ENCODE measurements at regions not wholly inside any gene's neighbourhood (a gene's known extent, or its start where the extent isn't known, plus 50 kb on each side); places are given as distances from the start of the nearest gene placed in this dataset.
"Not testable (repeated sequence)": the region's sequence is repeated elsewhere in the genome, so short reads cannot be mapped to it uniquely, and the experiment has no call there.

DNA sequence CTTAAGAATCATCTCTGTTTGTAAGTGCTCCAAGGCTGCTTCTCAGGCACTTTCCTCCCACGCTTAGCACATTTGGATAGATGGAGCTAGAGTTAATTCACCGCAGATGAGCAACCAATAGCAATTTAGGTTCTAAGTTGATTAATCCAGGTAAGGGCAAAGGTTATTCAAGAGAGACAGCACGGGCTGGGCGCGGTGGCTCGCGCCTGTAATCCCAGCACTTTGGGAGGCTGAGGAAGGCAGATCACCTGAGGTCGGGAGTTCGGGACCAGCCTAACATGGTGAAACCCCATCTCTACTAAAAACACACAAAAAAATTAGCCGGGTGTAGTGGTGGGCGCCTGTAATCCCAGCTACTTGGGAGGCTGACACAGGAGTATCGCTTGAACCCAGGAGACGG lies 54.5 kb upstream of the UNC13C start:
- H3K4me1 ChIP-seq (ENCODE audit: control insufficient read depth, insufficient read depth, low read length); H3K27ac ChIP-seq (ENCODE audit: extremely low read depth, low read depth, low read length); H3K4me3 ChIP-seq (ENCODE audit: low read depth, low read length); POLR2A ChIA-PET; H3K9me3 ChIP-seq (ENCODE audit: control insufficient read depth, insufficient read depth, low read depth, low read length); H3K36me3 ChIP-seq (ENCODE audit: control insufficient read depth in 2 of 2, insufficient read depth in 1 of 2, low read length in 2 of 2): not testable (repeated sequence)
- CTCF ChIA-PET = interaction anchor here (1.0 kb wide), 1 partner anchor 52 kb away, joined by 3 read pairs; no protein-coding TSS in a partner anchor

DNA sequence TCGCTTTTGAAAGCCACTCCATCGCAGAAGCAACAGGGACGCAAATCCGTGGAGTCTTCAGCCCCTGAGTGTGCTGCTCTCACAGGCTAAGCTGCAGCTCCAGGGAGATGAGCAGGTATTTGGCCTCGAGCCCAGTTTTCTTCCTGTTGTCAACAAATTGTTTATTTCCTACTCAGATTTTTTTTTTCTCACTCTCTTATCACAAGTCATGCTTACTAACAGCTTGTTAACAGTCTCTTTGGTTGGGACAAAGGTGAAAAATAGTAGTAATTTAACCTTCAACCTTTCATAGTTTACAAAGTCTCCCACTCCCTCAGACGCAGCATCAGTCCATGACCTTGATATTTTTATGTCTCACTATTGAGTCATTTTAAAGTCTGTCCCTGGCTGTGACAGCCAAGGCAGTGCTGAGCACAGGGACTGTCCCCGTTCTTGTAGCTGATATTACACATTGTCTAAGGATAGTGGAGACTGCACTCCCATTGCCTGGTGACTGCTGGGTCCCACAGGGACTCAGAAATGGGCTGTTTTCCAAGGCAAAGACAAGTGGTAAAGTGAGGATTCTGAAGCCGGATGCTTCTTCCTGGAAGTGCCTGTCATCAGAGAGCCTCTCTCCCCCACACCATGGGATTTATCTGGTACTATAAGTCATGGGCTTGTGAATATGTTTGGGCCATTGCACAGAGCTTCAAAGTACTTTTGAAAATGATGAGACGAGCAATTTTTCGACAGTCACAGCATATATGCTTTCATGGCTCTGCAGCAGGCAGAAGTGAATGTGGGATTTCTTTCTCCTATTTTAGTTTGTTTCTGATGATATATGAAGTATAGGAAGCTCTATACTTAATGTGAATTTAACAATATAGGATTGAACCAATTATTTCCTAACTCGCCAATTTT lies 59.8 kb upstream of the UNC13C start:
- Histone ChIP-seq H3K9me3 (ENCODE audit: control insufficient read depth, insufficient read depth, low read depth, low read length) (no peaks in the 10 kb centered on the region), H3K36me3 (ENCODE audit: control insufficient read depth in 2 of 2, insufficient read depth in 1 of 2, low read length in 2 of 2) (no peaks in the 10 kb centered on the region), H3K4me1 (ENCODE audit: control insufficient read depth, insufficient read depth, low read length) (no peaks in the 10 kb centered on the region; the same call in 1 of the 2 replicates), H3K4me3 (ENCODE audit: low read depth, low read length) (no peak overlapping the region), H3K27ac (ENCODE audit: extremely low read depth, low read depth, low read length) (no peak overlapping the region)
- TF ChIP-seq KLF10 (tag by site-specific recombination; IDR thresholded peaks at IDR 0.05) = no peak
- TF ChIP-seq ZNF521 (tag by site-specific recombination; IDR thresholded peaks at IDR 0.05) = no peak
- no peak for TF ChIP-seq ZFP3 (tag by site-specific recombination; IDR thresholded peaks at IDR 0.05; ENCODE audit: low read depth)
- no peak for TF ChIP-seq EGR2 (tag by site-specific recombination; IDR thresholded peaks at IDR 0.05; ENCODE audit: low read depth)
- TF ChIP-seq, protein P1, sequence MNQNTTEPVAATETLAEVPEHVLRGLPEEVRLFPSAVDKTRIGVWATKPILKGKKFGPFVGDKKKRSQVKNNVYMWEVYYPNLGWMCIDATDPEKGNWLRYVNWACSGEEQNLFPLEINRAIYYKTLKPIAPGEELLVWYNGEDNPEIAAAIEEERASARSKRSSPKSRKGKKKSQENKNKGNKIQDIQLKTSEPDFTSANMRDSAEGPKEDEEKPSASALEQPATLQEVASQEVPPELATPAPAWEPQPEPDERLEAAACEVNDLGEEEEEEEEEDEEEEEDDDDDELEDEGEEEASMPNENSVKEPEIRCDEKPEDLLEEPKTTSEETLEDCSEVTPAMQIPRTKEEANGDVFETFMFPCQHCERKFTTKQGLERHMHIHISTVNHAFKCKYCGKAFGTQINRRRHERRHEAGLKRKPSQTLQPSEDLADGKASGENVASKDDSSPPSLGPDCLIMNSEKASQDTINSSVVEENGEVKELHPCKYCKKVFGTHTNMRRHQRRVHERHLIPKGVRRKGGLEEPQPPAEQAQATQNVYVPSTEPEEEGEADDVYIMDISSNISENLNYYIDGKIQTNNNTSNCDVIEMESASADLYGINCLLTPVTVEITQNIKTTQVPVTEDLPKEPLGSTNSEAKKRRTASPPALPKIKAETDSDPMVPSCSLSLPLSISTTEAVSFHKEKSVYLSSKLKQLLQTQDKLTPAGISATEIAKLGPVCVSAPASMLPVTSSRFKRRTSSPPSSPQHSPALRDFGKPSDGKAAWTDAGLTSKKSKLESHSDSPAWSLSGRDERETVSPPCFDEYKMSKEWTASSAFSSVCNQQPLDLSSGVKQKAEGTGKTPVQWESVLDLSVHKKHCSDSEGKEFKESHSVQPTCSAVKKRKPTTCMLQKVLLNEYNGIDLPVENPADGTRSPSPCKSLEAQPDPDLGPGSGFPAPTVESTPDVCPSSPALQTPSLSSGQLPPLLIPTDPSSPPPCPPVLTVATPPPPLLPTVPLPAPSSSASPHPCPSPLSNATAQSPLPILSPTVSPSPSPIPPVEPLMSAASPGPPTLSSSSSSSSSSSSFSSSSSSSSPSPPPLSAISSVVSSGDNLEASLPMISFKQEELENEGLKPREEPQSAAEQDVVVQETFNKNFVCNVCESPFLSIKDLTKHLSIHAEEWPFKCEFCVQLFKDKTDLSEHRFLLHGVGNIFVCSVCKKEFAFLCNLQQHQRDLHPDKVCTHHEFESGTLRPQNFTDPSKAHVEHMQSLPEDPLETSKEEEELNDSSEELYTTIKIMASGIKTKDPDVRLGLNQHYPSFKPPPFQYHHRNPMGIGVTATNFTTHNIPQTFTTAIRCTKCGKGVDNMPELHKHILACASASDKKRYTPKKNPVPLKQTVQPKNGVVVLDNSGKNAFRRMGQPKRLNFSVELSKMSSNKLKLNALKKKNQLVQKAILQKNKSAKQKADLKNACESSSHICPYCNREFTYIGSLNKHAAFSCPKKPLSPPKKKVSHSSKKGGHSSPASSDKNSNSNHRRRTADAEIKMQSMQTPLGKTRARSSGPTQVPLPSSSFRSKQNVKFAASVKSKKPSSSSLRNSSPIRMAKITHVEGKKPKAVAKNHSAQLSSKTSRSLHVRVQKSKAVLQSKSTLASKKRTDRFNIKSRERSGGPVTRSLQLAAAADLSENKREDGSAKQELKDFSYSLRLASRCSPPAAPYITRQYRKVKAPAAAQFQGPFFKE (tag by site-specific recombination; IDR thresholded peaks at IDR 0.05; ENCODE audit: borderline replicate concordance) = no peak
- TF ChIP-seq ZNF530 (tag by site-specific recombination; IDR thresholded peaks at IDR 0.05; ENCODE audit: low read depth) = no peak
- TF ChIP-seq, protein P2, sequence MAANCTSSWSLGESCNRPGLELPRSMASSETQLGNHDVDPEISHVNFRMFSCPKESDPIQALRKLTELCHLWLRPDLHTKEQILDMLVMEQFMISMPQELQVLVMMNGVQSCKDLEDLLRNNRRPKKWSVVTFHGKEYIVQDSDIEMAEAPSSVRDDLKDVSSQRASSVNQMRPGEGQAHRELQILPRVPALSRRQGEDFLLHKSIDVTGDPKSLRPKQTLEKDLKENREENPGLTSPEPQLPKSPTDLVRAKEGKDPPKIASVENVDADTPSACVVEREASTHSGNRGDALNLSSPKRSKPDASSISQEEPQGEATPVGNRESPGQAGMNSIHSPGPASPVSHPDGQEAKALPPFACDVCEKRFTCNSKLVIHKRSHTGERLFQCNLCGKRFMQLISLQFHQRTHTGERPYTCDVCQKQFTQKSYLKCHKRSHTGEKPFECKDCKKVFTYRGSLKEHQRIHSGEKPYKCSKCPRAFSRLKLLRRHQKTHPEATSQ (tag by site-specific recombination; IDR thresholded peaks at IDR 0.05) = no peak
- no peak for TF ChIP-seq ZNF223 (tag by site-specific recombination; IDR thresholded peaks at IDR 0.05)
- TF ChIP-seq ZBTB7A (tag by site-specific recombination; IDR thresholded peaks at IDR 0.05; ENCODE audit: low read depth) = no peak
- TF ChIP-seq ZNF211 (tag by site-specific recombination; IDR thresholded peaks at IDR 0.05; ENCODE audit: low read depth) = no peak
- no peak for TF ChIP-seq ZNF404 (tag by site-specific recombination; IDR thresholded peaks at IDR 0.05)
- TF ChIP-seq, protein P3, sequence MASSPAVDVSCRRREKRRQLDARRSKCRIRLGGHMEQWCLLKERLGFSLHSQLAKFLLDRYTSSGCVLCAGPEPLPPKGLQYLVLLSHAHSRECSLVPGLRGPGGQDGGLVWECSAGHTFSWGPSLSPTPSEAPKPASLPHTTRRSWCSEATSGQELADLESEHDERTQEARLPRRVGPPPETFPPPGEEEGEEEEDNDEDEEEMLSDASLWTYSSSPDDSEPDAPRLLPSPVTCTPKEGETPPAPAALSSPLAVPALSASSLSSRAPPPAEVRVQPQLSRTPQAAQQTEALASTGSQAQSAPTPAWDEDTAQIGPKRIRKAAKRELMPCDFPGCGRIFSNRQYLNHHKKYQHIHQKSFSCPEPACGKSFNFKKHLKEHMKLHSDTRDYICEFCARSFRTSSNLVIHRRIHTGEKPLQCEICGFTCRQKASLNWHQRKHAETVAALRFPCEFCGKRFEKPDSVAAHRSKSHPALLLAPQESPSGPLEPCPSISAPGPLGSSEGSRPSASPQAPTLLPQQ (tag by site-specific recombination; IDR thresholded peaks at IDR 0.05) = no peak
- TF ChIP-seq ZNF529 (tag by site-specific recombination; IDR thresholded peaks at IDR 0.05; ENCODE audit: insufficient replicate concordance) = no peak
- no peak for TF ChIP-seq ZNF747 (tag by site-specific recombination; IDR thresholded peaks at IDR 0.05)
- TF ChIP-seq, protein P4, sequence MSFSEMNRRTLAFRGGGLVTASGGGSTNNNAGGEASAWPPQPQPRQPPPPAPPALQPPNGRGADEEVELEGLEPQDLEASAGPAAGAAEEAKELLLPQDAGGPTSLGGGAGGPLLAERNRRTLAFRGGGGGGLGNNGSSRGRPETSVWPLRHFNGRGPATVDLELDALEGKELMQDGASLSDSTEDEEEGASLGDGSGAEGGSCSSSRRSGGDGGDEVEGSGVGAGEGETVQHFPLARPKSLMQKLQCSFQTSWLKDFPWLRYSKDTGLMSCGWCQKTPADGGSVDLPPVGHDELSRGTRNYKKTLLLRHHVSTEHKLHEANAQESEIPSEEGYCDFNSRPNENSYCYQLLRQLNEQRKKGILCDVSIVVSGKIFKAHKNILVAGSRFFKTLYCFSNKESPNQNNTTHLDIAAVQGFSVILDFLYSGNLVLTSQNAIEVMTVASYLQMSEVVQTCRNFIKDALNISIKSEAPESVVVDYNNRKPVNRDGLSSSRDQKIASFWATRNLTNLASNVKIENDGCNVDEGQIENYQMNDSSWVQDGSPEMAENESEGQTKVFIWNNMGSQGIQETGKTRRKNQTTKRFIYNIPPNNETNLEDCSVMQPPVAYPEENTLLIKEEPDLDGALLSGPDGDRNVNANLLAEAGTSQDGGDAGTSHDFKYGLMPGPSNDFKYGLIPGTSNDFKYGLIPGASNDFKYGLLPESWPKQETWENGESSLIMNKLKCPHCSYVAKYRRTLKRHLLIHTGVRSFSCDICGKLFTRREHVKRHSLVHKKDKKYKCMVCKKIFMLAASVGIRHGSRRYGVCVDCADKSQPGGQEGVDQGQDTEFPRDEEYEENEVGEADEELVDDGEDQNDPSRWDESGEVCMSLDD (tag by site-specific recombination; IDR thresholded peaks at IDR 0.05) = no peak
- TF ChIP-seq ZNF311 (tag by site-specific recombination; IDR thresholded peaks at IDR 0.05; ENCODE audit: borderline replicate concordance) = no peak
- no peak for TF ChIP-seq ZNF654 (tag by site-specific recombination; IDR thresholded peaks at IDR 0.05; ENCODE audit: low read depth)
- ChIA-PET POLR2A (no interaction called here), CTCF (interaction anchor here (0.6 kb wide), 2 partner anchors 11 to 1165 kb away, joined by 3 read pairs; no protein-coding TSS in a partner anchor)

All from HEK293 (cell line).